ENCODE measurements at regions not wholly inside any gene's neighbourhood (a gene's known extent, or its start where the extent isn't known, plus 50 kb on each side); places are given as distances from the start of the nearest gene placed in this dataset.

DNA sequence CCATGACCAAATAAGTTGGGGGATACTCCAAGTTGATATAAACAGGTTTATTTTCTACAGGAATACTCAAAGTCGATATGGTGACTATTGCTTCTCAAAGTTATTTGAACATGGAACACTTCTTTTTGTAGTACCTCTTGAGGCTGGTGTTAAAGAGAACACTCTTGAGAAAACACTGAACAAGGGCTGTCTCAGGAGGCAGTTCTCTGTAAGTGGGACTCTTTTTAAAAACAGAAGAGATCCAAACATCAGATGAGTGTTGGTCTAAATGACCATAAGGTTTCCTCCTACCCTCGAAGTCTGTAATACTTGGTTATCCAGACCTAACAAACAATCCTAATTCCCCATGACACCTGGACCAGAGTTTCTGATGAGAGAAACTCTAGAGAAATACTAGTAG lies 223.2 kb upstream of the TEX13C start:
- no peak overlapping the region for H2AFZ ChIP-seq (replicated peaks)
- H3K4me1 ChIP-seq = peaks cover 10% of the 10 kb centered on the region
- no peak overlapping the region for H3K9ac ChIP-seq
- H3K27ac ChIP-seq = no peak overlapping the region
- no peaks in the 10 kb centered on the region for H4K20me1 ChIP-seq (ENCODE audit: low read depth)
- H3K79me2 ChIP-seq (ENCODE audit: low read depth) = no peaks in the 10 kb centered on the region
- Mint-ChIP-seq H3K27ac (no peak overlapping the region), H3K4me1 (no peaks in the 10 kb centered on the region), H3K27me3 (ENCODE audit: insufficient read depth, low read depth) (no peaks in the 10 kb centered on the region), H3K9me3 (no peaks in the 10 kb centered on the region), H3K4me3 (no peak overlapping the region), H3K36me3 (no peaks in the 10 kb centered on the region)
- H3K4me3 ChIP-seq = no peak overlapping the region
- no peaks in the 10 kb centered on the region for H3K36me3 ChIP-seq
- H3K9me3 ChIP-seq (ENCODE audit: low read depth) = no peaks in the 10 kb centered on the region
- no peaks in the 10 kb centered on the region for H3K27me3 ChIP-seq
- H3F3A ChIP-seq (ENCODE audit: low read depth) = no peaks in the 10 kb centered on the region
- no peak overlapping the region for H3K4me2 ChIP-seq
- no peak for DNase-seq (ENCODE audit: low spot score)
- TF ChIP-seq EZH2phosphoT487 (IDR thresholded peaks at IDR 0.05) = no peak
- TF ChIP-seq EZH2 (IDR thresholded peaks at IDR 0.05) = no peak
- TF ChIP-seq, protein P1, sequence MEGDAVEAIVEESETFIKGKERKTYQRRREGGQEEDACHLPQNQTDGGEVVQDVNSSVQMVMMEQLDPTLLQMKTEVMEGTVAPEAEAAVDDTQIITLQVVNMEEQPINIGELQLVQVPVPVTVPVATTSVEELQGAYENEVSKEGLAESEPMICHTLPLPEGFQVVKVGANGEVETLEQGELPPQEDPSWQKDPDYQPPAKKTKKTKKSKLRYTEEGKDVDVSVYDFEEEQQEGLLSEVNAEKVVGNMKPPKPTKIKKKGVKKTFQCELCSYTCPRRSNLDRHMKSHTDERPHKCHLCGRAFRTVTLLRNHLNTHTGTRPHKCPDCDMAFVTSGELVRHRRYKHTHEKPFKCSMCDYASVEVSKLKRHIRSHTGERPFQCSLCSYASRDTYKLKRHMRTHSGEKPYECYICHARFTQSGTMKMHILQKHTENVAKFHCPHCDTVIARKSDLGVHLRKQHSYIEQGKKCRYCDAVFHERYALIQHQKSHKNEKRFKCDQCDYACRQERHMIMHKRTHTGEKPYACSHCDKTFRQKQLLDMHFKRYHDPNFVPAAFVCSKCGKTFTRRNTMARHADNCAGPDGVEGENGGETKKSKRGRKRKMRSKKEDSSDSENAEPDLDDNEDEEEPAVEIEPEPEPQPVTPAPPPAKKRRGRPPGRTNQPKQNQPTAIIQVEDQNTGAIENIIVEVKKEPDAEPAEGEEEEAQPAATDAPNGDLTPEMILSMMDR (IDR thresholded peaks at IDR 0.05) = no peak

DNA sequence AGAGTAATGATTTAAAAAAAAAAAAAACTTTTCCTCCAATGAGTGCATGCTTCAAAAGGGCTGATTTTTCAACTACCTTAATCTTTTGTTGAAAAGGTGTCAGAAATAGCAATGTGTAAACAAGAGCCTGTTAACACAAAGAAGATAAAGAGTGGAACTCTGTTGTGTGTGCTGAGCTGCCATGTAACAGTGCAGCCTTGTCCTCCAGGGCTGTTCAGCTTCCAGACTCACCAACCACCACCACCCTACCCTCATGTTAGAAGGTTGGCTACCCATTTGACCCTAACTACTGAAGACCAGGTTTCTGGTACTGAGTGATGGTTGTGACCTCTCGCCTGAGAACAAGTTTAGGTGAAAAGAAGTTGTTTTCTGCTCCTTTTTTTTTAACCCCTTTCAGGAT lies 222.8 kb upstream of the TEX13C start:
- Histone ChIP-seq H3F3A (ENCODE audit: low read depth) (no peaks in the 10 kb centered on the region), H3K79me2 (ENCODE audit: low read depth) (no peaks in the 10 kb centered on the region), H2AFZ (replicated peaks) (no peak overlapping the region), H3K27me3 (no peaks in the 10 kb centered on the region), H3K9me3 (ENCODE audit: low read depth) (no peaks in the 10 kb centered on the region), H3K4me1 (peaks cover 10% of the 10 kb centered on the region), H3K4me3 (no peak overlapping the region), H3K36me3 (no peaks in the 10 kb centered on the region), H3K27ac (no peak overlapping the region), H3K4me2 (no peak overlapping the region), H3K9ac (no peak overlapping the region), H4K20me1 (ENCODE audit: low read depth) (no peaks in the 10 kb centered on the region)
- H3K27me3 Mint-ChIP-seq (ENCODE audit: insufficient read depth, low read depth) = no peaks in the 10 kb centered on the region
- TF ChIP-seq EZH2phosphoT487 (IDR thresholded peaks at IDR 0.05) (no peak), EZH2 (IDR thresholded peaks at IDR 0.05) (no peak)
- TF ChIP-seq, protein P1 (IDR thresholded peaks at IDR 0.05) = no peak
- no peak overlapping the region for H3K4me3 Mint-ChIP-seq
- DNase-seq (ENCODE audit: low spot score) = no peak
- H3K27ac Mint-ChIP-seq = no peak overlapping the region
- peaks cover 1% of the 10 kb centered on the region for H3K4me1 Mint-ChIP-seq
- no peaks in the 10 kb centered on the region for H3K9me3 Mint-ChIP-seq
- no peaks in the 10 kb centered on the region for H3K36me3 Mint-ChIP-seq

DNA sequence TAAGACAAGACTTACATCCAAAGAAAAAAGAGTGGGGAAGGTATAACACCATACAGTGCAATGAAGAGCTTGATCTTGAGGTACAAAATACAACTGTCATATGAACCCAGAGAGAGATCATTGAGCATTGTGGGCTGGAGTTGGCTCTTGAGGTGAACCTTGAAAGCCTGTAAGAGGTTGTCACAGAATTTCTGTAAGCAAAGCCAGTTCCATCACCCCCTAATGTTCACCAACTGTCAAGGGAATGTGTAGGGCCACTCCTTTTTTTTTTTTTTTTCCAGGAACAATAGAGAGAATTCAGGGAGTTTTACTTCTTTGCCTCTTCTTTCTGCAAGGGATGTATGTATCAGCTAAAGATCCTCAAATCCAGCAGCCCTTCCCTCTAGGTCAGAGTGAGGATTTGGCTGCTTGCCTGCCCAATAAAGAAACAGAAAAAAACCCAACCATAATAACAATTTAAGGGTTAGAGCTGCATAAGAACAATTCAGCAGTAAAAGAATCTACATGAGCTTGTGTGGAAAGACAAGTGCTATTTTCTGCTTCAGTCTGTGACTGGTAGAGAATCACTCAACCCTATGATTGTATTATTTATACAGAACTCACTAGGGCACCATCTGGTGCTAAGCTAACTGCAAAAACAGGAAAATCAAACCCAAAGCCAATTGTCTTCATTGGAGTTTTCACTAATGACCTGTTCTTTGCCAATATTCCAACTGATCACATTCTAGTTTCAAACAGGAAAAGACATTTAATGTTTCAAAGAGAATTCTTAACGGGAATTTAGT lies 217.5 kb upstream of the TEX13C start:
- no peak for TF ChIP-seq EZH2 (IDR thresholded peaks at IDR 0.05)
- TF ChIP-seq EZH2phosphoT487 (IDR thresholded peaks at IDR 0.05) = no peak
- TF ChIP-seq, protein P1 (IDR thresholded peaks at IDR 0.05) = no peak
- no peak overlapping the region for H3K4me3 Mint-ChIP-seq

More for the DNA sequence above, 217.5 kb upstream of the TEX13C start:
- Mint-ChIP-seq H3K27ac (no peak overlapping the region), H3K4me1 (peaks cover 5% of the 10 kb centered on the region), H3K27me3 (ENCODE audit: insufficient read depth, low read depth) (no peaks in the 10 kb centered on the region), H3K9me3 (no peaks in the 10 kb centered on the region), H3K36me3 (no peaks in the 10 kb centered on the region)
- Histone ChIP-seq H3K9me3 (ENCODE audit: low read depth) (no peaks in the 10 kb centered on the region), H3K27me3 (no peaks in the 10 kb centered on the region), H4K20me1 (ENCODE audit: low read depth) (no peaks in the 10 kb centered on the region), H3K4me1 (peaks cover 10% of the 10 kb centered on the region), H3F3A (ENCODE audit: low read depth) (no peaks in the 10 kb centered on the region), H3K9ac (no peak overlapping the region), H3K36me3 (no peaks in the 10 kb centered on the region), H3K27ac (no peak overlapping the region), H2AFZ (replicated peaks) (no peak overlapping the region), H3K79me2 (ENCODE audit: low read depth) (no peaks in the 10 kb centered on the region), H3K4me2 (no peak overlapping the region), H3K4me3 (no peak overlapping the region)
- DNase-seq (ENCODE audit: low spot score) = no peak

All from neural progenitor cell (in vitro differentiated cells).